Suprapubic skin (tissue), 4 donors: ENCODE measurements at regions not wholly inside any gene's neighbourhood (a gene's known extent, or its start where the extent isn't known, plus 50 kb on each side); places are given as distances from the start of the nearest gene placed in this dataset.

ENCODE experiments used
- DNase-seq, 2 donors: peaks; one replicate each; pipeline ENCODE4 v3.0.0-alpha.2; 2019; ENCODE audit warnings: low spot score in 2 of 2
- H3K27ac ChIP-seq: fragments of 200-600 bp; sonication (generic); one replicate; pipeline ENCODE4 v1.5.1; 2019
- H3K27me3 ChIP-seq: fragments of 200-600 bp; sonication (generic); one replicate; pipeline ENCODE4 v1.5.1; 2019
- H3K36me3 ChIP-seq: fragments of 200-600 bp; sonication (generic); one replicate; pipeline ENCODE4 v1.5.1; 2019
- H3K4me1 ChIP-seq: fragments of 200-600 bp; sonication (generic); one replicate; pipeline ENCODE4 v1.5.1; 2019
- H3K4me3 ChIP-seq: fragments of 200-600 bp; sonication (generic); one replicate; pipeline ENCODE4 v1.5.1; 2019; ENCODE audit warnings: mild to moderate bottlenecking
- H3K9me3 ChIP-seq: fragments of 200-600 bp; sonication (generic); one replicate; pipeline ENCODE4 v1.5.1; 2019
- EP300 ChIP-seq: sonication (generic); formaldehyde crosslinking; IDR thresholded peaks from one replicate; pipeline ENCODE4 v1.6.1; 2017; ENCODE audit warnings: antibody characterized with exemption
- POLR2A ChIP-seq, 2 donors: fragments of 450-650 bp; IDR thresholded peaks; one replicate each; pipeline ENCODE4 v1.6.1; 2017; ENCODE audit warnings: antibody characterized with exemption in 2 of 2, mild to moderate bottlenecking in 2 of 2, moderate library complexity in 2 of 2
- POLR2AphosphoS5 ChIP-seq, 3 donors: sonication (generic); formaldehyde crosslinking; IDR thresholded peaks; one replicate each; pipeline ENCODE4 v1.6.1; 2017; ENCODE audit warnings: antibody characterized with exemption in 3 of 3
- WGBS: methylation state at CpG from one replicate; pipeline ENCODE4 v1.1.5; 2018; 5-methylcytosine and 5-hydroxymethylcytosine counted together
- TF ChIP-seq, protein P1 (sequence below), 2 donors: fragments of 200-600 bp in 1 of 2; fragments of 450-650 bp in 1 of 2; sonication (generic) in 1 of 2; IDR thresholded peaks; one replicate each; pipeline ENCODE4 v1.5.1; 2016 to 2019; ENCODE audit warnings: antibody characterized with exemption in 2 of 2, mild to moderate bottlenecking in 1 of 2, moderate library complexity in 1 of 2

DNA sequence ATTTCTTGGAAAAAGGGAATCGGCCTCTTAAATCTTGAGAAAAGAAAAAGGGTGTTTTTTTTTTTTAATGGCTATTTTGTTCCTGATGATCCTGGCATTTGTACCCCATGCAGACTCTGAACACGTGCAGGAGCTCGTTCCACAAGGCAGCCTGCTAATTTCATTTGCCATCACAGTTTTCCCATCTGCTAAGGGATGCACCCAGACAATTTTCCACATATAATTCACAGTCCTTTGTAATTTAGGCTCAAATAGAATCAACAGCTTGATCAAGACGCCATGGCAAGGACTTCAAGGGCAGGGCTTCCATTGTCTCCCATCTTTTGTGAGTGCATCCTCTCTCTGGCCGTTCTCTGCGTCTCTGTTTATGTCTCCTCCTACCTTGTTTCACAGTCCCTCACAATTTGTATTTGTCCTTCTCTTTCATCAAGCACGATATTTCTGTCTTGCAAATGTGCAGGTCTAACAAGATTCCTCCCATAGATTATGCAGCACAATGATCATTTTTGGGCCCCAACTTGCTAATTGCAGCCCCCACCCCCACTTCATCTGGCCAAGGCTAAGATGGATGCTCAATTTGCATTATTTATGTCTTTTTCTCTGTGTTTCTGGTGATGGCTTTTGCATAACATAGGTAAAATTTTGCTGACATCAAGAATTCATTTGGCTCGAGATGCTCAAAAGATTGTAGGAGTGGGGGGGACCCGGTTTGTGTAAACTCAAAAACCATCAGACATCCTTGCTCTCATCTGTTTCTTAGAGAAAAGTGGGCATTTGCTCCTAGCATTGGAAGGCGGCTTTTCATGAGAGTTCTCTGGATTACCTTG is 356.0 kb upstream of the NPVF start:
- Histone ChIP-seq H3K27me3 (no peaks in the 10 kb centered on the region), H3K4me3 (no peak overlapping the region), H3K27ac (no peak overlapping the region), H3K9me3 (no peaks in the 10 kb centered on the region), H3K36me3 (no peaks in the 10 kb centered on the region), H3K4me1 (no peaks in the 10 kb centered on the region)
- 74% methylated on average over 10 of the region's 10 CpGs for WGBS
- TF ChIP-seq POLR2AphosphoS5 (IDR thresholded peaks at IDR 0.05): no peak
- TF ChIP-seq, protein P1, sequence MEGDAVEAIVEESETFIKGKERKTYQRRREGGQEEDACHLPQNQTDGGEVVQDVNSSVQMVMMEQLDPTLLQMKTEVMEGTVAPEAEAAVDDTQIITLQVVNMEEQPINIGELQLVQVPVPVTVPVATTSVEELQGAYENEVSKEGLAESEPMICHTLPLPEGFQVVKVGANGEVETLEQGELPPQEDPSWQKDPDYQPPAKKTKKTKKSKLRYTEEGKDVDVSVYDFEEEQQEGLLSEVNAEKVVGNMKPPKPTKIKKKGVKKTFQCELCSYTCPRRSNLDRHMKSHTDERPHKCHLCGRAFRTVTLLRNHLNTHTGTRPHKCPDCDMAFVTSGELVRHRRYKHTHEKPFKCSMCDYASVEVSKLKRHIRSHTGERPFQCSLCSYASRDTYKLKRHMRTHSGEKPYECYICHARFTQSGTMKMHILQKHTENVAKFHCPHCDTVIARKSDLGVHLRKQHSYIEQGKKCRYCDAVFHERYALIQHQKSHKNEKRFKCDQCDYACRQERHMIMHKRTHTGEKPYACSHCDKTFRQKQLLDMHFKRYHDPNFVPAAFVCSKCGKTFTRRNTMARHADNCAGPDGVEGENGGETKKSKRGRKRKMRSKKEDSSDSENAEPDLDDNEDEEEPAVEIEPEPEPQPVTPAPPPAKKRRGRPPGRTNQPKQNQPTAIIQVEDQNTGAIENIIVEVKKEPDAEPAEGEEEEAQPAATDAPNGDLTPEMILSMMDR (IDR thresholded peaks at IDR 0.05): no peak
- TF ChIP-seq EP300: no peak
- no peak for TF ChIP-seq POLR2A (IDR thresholded peaks at IDR 0.05)
- no peak for DNase-seq

DNA sequence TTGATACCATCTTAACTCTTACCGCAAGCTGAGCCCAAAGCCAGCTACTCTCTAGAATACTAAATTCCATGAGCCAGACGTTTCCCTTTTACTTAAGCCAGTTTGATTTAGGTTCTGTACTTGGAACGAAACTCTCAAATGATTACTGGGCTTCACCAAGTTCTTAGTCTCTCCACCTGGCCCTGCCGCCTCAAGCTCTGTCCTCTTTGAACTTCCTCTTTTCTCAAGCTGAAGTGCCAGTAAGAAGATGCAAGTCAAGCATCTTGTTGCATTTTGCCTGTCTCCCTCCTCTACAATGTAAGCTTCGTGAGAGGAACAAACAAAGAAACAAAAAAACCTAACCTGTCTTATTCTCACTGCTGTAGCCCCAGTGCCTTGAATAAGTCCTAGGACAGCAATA is 358.2 kb upstream of the NPVF start:
- H3K9me3 ChIP-seq: no peaks in the 10 kb centered on the region
- WGBS: 78% methylated on average over 5 of the region's 5 CpGs
- no peaks in the 10 kb centered on the region for H3K36me3 ChIP-seq
- no peak overlapping the region for H3K4me3 ChIP-seq
- H3K27ac ChIP-seq: no peak overlapping the region
- TF ChIP-seq EP300 (no peak), POLR2A (IDR thresholded peaks at IDR 0.05) (no peak), POLR2AphosphoS5 (IDR thresholded peaks at IDR 0.05) (no peak)
- TF ChIP-seq, protein P1 (IDR thresholded peaks at IDR 0.05): no peak
- no peak for DNase-seq
- no peaks in the 10 kb centered on the region for H3K4me1 ChIP-seq
- no peaks in the 10 kb centered on the region for H3K27me3 ChIP-seq

DNA sequence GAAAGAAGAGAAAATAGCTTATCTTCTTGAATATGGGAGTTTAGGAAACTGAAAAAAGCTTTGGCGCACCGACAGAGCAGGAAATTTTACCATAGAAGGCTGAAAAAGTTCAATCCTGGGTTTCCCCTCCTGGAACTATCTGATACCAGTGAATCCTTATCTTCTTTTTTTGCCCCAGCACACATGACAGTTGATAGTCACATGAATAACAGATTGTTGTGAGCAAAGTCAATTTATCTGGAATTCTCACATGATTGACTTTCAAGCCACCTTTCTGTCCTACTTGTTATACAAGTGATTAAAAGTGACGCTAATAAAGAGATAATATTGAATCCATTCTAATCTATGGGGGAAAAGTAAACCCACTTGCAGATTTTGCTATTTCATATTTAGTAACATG is 365.8 kb upstream of the NPVF start:
- WGBS: 91% methylated on average over 3 of the region's 3 CpGs
- no peak overlapping the region for H3K27ac ChIP-seq
- H3K27me3 ChIP-seq: no peaks in the 10 kb centered on the region
- H3K36me3 ChIP-seq: no peaks in the 10 kb centered on the region
- TF ChIP-seq POLR2AphosphoS5 (IDR thresholded peaks at IDR 0.05): no peak
- TF ChIP-seq, protein P1 (IDR thresholded peaks at IDR 0.05): no peak
- TF ChIP-seq EP300: no peak
- no peak for TF ChIP-seq POLR2A (IDR thresholded peaks at IDR 0.05)
- H3K4me1 ChIP-seq: peaks cover 9% of the 10 kb centered on the region
- no peak for DNase-seq
- no peak overlapping the region for H3K4me3 ChIP-seq
- H3K9me3 ChIP-seq: no peaks in the 10 kb centered on the region

DNA sequence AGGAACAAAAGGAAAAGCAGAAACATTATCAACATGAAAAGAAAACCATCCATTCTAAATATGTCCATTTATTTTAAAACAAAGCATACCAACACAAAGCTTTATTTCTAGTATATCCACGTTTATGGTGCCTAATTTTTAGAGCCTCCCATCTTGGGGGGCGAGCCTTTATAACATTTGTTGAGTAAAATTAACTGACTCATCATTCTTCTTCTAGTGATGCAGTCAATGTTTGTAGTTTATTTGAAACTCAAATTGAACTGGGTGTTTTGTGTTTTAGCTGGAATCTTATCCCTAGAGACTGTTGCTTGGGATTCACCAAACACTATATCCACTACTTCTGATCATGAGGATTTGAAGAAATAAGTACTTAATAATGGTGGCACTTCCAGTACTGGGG is 366.4 kb upstream of the NPVF start:
- WGBS: 83% methylated on average over 2 of the region's 2 CpGs

DNA sequence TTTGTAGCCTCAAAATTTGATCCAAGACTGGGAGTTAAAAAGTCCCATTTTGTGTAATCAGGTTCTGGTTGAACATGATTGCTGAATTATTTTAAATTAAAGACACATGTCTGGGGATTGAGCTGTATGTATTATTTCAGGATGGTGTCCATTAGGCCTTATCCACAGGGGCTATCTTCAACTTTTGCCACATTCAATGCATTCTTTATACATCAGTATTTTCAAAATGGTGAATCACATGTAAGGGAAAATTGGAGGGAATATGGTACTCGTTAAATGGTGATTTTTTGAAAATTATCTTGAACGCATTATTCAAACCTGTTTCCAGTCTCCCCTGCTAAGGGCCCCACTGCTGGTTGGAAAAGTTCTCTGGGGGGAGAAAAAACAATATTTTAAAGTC is 367.7 kb upstream of the NPVF start:
- TF ChIP-seq, protein P1 (IDR thresholded peaks at IDR 0.05): no peak
- TF ChIP-seq EP300 (no peak), POLR2A (IDR thresholded peaks at IDR 0.05) (no peak), POLR2AphosphoS5 (IDR thresholded peaks at IDR 0.05) (no peak)

More for the DNA sequence above, 366.4 kb upstream of the NPVF start:
- TF ChIP-seq POLR2AphosphoS5 (IDR thresholded peaks at IDR 0.05): no peak
- TF ChIP-seq POLR2A (IDR thresholded peaks at IDR 0.05): no peak
- H3K4me1 ChIP-seq: peaks cover 9% of the 10 kb centered on the region
- H3K9me3 ChIP-seq: no peaks in the 10 kb centered on the region
- DNase-seq: no peak
- no peak overlapping the region for H3K27ac ChIP-seq
- no peaks in the 10 kb centered on the region for H3K36me3 ChIP-seq
- H3K27me3 ChIP-seq: no peaks in the 10 kb centered on the region
- H3K4me3 ChIP-seq: no peak overlapping the region

More for the DNA sequence above, 367.7 kb upstream of the NPVF start:
- no peak overlapping the region for H3K4me3 ChIP-seq
- 94% methylated on average over 2 of the region's 2 CpGs for WGBS
- H3K4me1 ChIP-seq: peaks cover 9% of the 10 kb centered on the region
- no peak for DNase-seq
- no peak overlapping the region for H3K27ac ChIP-seq
- H3K27me3 ChIP-seq: no peaks in the 10 kb centered on the region
- H3K36me3 ChIP-seq: no peaks in the 10 kb centered on the region
- H3K9me3 ChIP-seq: no peaks in the 10 kb centered on the region
